Hematopoietic multipotent progenitor cell treated with erythropoietin and hydrocortisone succinate and interleukin-3 and kit ligand, for 8 days (in vitro differentiated cells): ENCODE measurements at regions not wholly inside any gene's neighbourhood (a gene's known extent, or its start where the extent isn't known, plus 50 kb on each side); places are given as distances from the start of the nearest gene placed in this dataset.

Experiments
- DNase-seq: peaks from one replicate; pipeline ENCODE4 v3.0.0-alpha.2; 2015

- no peak for DNase-seq
Observed at GRCh38 chr3:127337911-127338531, 50.2 kb upstream of the PRR20G start.
